Endothelial cell of umbilical vein (primary cell): ENCODE measurements at regions not wholly inside any gene's neighbourhood (a gene's known extent, or its start where the extent isn't known, plus 50 kb on each side); places are given as distances from the start of the nearest gene placed in this dataset.
A peak's percentile ranks its signal among the peaks of the same experiment; 100 is the strongest.

Source experiments
- BruUV-seq: library from RNA; stranded (reverse); fragments of 400-500 nt; replicated peaks from 2 replicates; lab custom pipeline; 2021; lab: Mats Ljungman, UMichigan
- CTCF ChIA-PET: fragments of 300-600, 350-600 bp; sonication (Branson Sonifier 250); formaldehyde crosslinking; loops from one replicate; lab custom pipeline; 2021; ENCODE audit warnings: antibody characterized with exemption, inconsistent platforms; lab: Charles Lee
- POLR2A ChIA-PET: fragments of 300-600, 350-600 bp; sonication (Branson Sonifier 250); formaldehyde crosslinking; loops from one replicate; lab custom pipeline; 2021; ENCODE audit warnings: antibody characterized with exemption, inconsistent platforms; lab: Charles Lee
- DNase-seq: peaks from one replicate; pipeline ENCODE4 v3.0.0-alpha.2; 2011; ENCODE audit warnings: low read depth, low spot score
- FAIRE-seq: peaks from 2 replicates; lab custom pipeline; 2011; peaks lifted over from hg19 to GRCh38; lab: Jason Lieb, UNC
- H2AFZ ChIP-seq: 2 replicates; pipeline ENCODE4 v1.6.0; 2012; ENCODE audit warnings: low read depth, low read length, control low read depth, inconsistent platforms
- H3K27ac ChIP-seq: 2 replicates; pipeline ENCODE4 v1.5.1; 2011; ENCODE audit warnings: low read depth, mild to moderate bottlenecking, control low read depth, low read length, moderate library complexity; ENCODE audit not compliant: insufficient read depth
- H3K27me3 ChIP-seq, 2 experiments: 2 replicates each; pipeline versions ENCODE4 v1.6.0 to v1.6.1; 2011; ENCODE audit warnings: low read length in 2 of 2, mixed read lengths in 1 of 2; ENCODE audit not compliant: control insufficient read depth in 2 of 2, insufficient read depth in 2 of 2
- H3K36me3 ChIP-seq, 2 experiments: 2 replicates in 1 of 2; 3 replicates in 1 of 2; pipeline ENCODE4 v1.5.1; 2011; ENCODE audit warnings: low read length in 2 of 2, mild to moderate bottlenecking in 1 of 2, moderate library complexity in 1 of 2; ENCODE audit not compliant: control insufficient read depth in 2 of 2, insufficient read depth in 2 of 2; ENCODE audit errors: extremely low read depth in 1 of 2
- H3K4me1 ChIP-seq: 3 replicates; pipeline ENCODE4 v1.5.1; 2011; ENCODE audit warnings: mild to moderate bottlenecking, low read length; ENCODE audit not compliant: control insufficient read depth, insufficient read depth; ENCODE audit errors: extremely low read depth
- H3K4me2 ChIP-seq: 2 replicates; pipeline ENCODE4 v1.6.1; 2011; ENCODE audit warnings: low read length, control low read depth, mixed read lengths; ENCODE audit not compliant: insufficient read depth
- H3K4me3 ChIP-seq, 3 experiments: fragments of 200-600 bp in 1 of 3; sonication (generic), shearing (Covaris generic) in 1 of 3; replicated peaks in 1 of 3; 2 replicates each; pipeline ENCODE4 v1.5.1; 2011 to 2016; ENCODE audit warnings: control low read depth in 3 of 3, low read length in 3 of 3, mild to moderate bottlenecking in 2 of 3, inconsistent platforms in 1 of 3, low read depth in 1 of 3, moderate library complexity in 1 of 3; ENCODE audit not compliant: insufficient read depth in 1 of 3
- H3K79me2 ChIP-seq: 2 replicates; pipeline ENCODE4 v1.6.0; 2012; ENCODE audit warnings: low read length, inconsistent platforms; ENCODE audit not compliant: control insufficient read depth, insufficient read depth
- H3K9ac ChIP-seq: replicated peaks from 2 replicates; pipeline ENCODE3; 2011; ENCODE audit warnings: low read length, control low read depth; ENCODE audit not compliant: insufficient read depth; ENCODE audit errors: extremely low read depth
- H3K9me1 ChIP-seq: replicated peaks from 3 replicates; pipeline ENCODE4 v1.6.0; 2011; ENCODE audit warnings: mild to moderate bottlenecking, low read length; ENCODE audit not compliant: control insufficient read depth, insufficient read depth; ENCODE audit errors: extremely low read depth
- H3K9me3 ChIP-seq: replicated peaks from 2 replicates; pipeline ENCODE4 v1.5.1; 2012; ENCODE audit warnings: low read length, inconsistent platforms; ENCODE audit not compliant: control insufficient read depth, insufficient read depth
- H4K20me1 ChIP-seq: replicated peaks from 2 replicates; pipeline ENCODE3; 2011; ENCODE audit warnings: mild to moderate bottlenecking, low read length; ENCODE audit not compliant: control insufficient read depth, insufficient read depth; ENCODE audit errors: extremely low read depth
- CTCF ChIP-seq, 2 donors: IDR thresholded peaks; 1 replicate in 1 of 2; 2 replicates in 1 of 2; pipeline ENCODE4 v1.5.1; 2011; ENCODE audit warnings: low read length in 2 of 2, mild to moderate bottlenecking in 2 of 2, moderate library complexity in 2 of 2, control low read depth in 1 of 2, inconsistent platforms in 1 of 2, low read depth in 1 of 2; ENCODE audit not compliant: insufficient read depth in 1 of 2; ENCODE audit errors: extremely low read depth in 1 of 2
- EZH2 ChIP-seq: IDR thresholded peaks from 2 replicates; pipeline ENCODE4 v1.6.1; 2012; ENCODE audit warnings: borderline replicate concordance, low read depth, mild to moderate bottlenecking, moderate library complexity, low read length, inconsistent platforms; ENCODE audit not compliant: severe bottlenecking
- FOS ChIP-seq: IDR thresholded peaks from 2 replicates; pipeline ENCODE4 v1.6.1; 2011; ENCODE audit warnings: mild to moderate bottlenecking, low read length, moderate library complexity, borderline replicate concordance; ENCODE audit not compliant: insufficient read depth
- GATA2 ChIP-seq: IDR thresholded peaks from 2 replicates; pipeline ENCODE4 v1.7.0; 2011; ENCODE audit warnings: low read depth, mild to moderate bottlenecking, moderate library complexity, mixed read lengths, low read length; ENCODE audit not compliant: insufficient read length, insufficient read depth
- JUN ChIP-seq: IDR thresholded peaks from 2 replicates; pipeline ENCODE4 v1.6.1; 2011; ENCODE audit warnings: borderline replicate concordance, low read depth; ENCODE audit not compliant: insufficient read length, insufficient read depth
- MAX ChIP-seq: IDR thresholded peaks from 2 replicates; pipeline ENCODE4 v1.6.1; 2011; ENCODE audit not compliant: insufficient read depth, insufficient read length
- MYC ChIP-seq: IDR thresholded peaks from one replicate; pipeline ENCODE4 v1.6.1; 2011; ENCODE audit warnings: mild to moderate bottlenecking, low read depth, low read length
- POLR2A ChIP-seq: IDR thresholded peaks from 2 replicates; pipeline ENCODE4 v1.6.1; 2012; ENCODE audit warnings: low read depth, mild to moderate bottlenecking, control low read depth, low read length
- POLR2AphosphoS5 ChIP-seq: IDR thresholded peaks from 2 replicates; pipeline ENCODE4 v1.6.1; 2012; ENCODE audit warnings: low read depth, mild to moderate bottlenecking, control low read depth, low read length, moderate library complexity; ENCODE audit not compliant: insufficient read depth
- dilution Hi-C: fragments of 300-500 bp; cut with MboI; formaldehyde crosslinking; loops from one replicate; pipeline ENCODE4 v1.15.0; 2019; ENCODE audit warnings: low sequenced_read_pairs; ENCODE audit not compliant: extremely low pct_ligation_motif_present
- intact Hi-C: fragments of 100-400 bp; cut with micrococcal nuclease; formaldehyde crosslinking; loops from one replicate; pipeline ENCODE4 v1.10.0; 2022

GRCh38 chr9:26789959-26790358, 102.6 kb downstream of the CAAP1 start:
- BruUV-seq, result no TSS peak

GRCh38 chr9:26786564-26786963, 106.0 kb downstream of the CAAP1 start:
- H3K9me1 ChIP-seq, result no peaks in the 10 kb centered on the region
- H3K27me3 ChIP-seq, result peaks cover 0 to 4% of the 10 kb centered on the region in 2 experiments
- no peaks in the 10 kb centered on the region for H3K4me1 ChIP-seq
- FAIRE-seq (no peak), DNase-seq (no peak)
- intact Hi-C loops, result no loop called here
- dilution Hi-C loops, result no loop called here
- no peaks in the 10 kb centered on the region for H4K20me1 ChIP-seq
- no peak overlapping the region for H3K4me3 ChIP-seq
- H3K27ac ChIP-seq, result no peak overlapping the region
- CTCF ChIA-PET, result no interaction called here
- no peak overlapping the region for H3K4me2 ChIP-seq
- H3K79me2 ChIP-seq, result no peaks in the 10 kb centered on the region
- TF ChIP-seq MAX (no peak), FOS (no peak), POLR2AphosphoS5 (no peak), CTCF (IDR thresholded peaks at IDR 0.05; ENCODE audit: extremely low read depth in 1 of 2, insufficient read depth in 1 of 2, low read depth in 1 of 2, low read length in 2 of 2) (no peak), EZH2 (no peak), JUN (no peak), MYC (no peak), POLR2A (no peak), GATA2 (no peak)
- POLR2A ChIA-PET, result no interaction called here
- H3K36me3 ChIP-seq, result no peaks in the 10 kb centered on the region
- BruUV-seq, result no TSS peak
- no peaks in the 10 kb centered on the region for H3K9me3 ChIP-seq
- H2AFZ ChIP-seq, result no peak overlapping the region
- no peak overlapping the region for H3K9ac ChIP-seq

More at GRCh38 chr9:26789959-26790358, 102.6 kb downstream of the CAAP1 start:
- H3K4me3 ChIP-seq, result no peak overlapping the region
- H3K27ac ChIP-seq, result no peak overlapping the region
- no peaks in the 10 kb centered on the region for H3K4me1 ChIP-seq
- H2AFZ ChIP-seq, result no peak overlapping the region
- H3K27me3 ChIP-seq, result peaks cover 0 to 4% of the 10 kb centered on the region in 2 experiments
- TF ChIP-seq FOS (peak; percentile 16), MYC (no peak)
- ChIA-PET POLR2A (no interaction called here), CTCF (no interaction called here)
- no peak overlapping the region for H3K4me2 ChIP-seq
- H3K9me3 ChIP-seq, result no peaks in the 10 kb centered on the region
- DNase-seq (no peak), FAIRE-seq (no peak)
- intact Hi-C loops (no loop called here), dilution Hi-C loops (no loop called here)
- H4K20me1 ChIP-seq, result no peaks in the 10 kb centered on the region
- no peaks in the 10 kb centered on the region for H3K9me1 ChIP-seq
- no peaks in the 10 kb centered on the region for H3K79me2 ChIP-seq
- H3K36me3 ChIP-seq, result no peaks in the 10 kb centered on the region
- H3K9ac ChIP-seq, result no peak overlapping the region
